Mucosa of stomach (tissue), 1 donor: ENCODE measurements at regions not wholly inside any gene's neighbourhood (a gene's known extent, or its start where the extent isn't known, plus 50 kb on each side); places are given as distances from the start of the nearest gene placed in this dataset.

Experiments
- H3K27me3 ChIP-seq: one replicate; pipeline ENCODE4 v1.7.0; 2013; ENCODE audit warnings: mild to moderate bottlenecking, low read length; ENCODE audit not compliant: control insufficient read depth, insufficient read depth
- H3K36me3 ChIP-seq: one replicate; pipeline ENCODE4 v1.7.0; 2013; ENCODE audit warnings: low read length; ENCODE audit not compliant: control insufficient read depth, insufficient read depth
- H3K4me1 ChIP-seq: one replicate; pipeline ENCODE4 v1.7.0; 2013; ENCODE audit warnings: mild to moderate bottlenecking, low read length; ENCODE audit not compliant: control insufficient read depth, insufficient read depth
- H3K4me3 ChIP-seq: one replicate; pipeline ENCODE4 v1.7.0; 2013; ENCODE audit warnings: low read length
- H3K9ac ChIP-seq: one replicate; pipeline ENCODE4 v1.7.0; 2013; ENCODE audit warnings: mild to moderate bottlenecking, low read length, moderate library complexity
- H3K9me3 ChIP-seq: one replicate; pipeline ENCODE4 v1.7.0; 2013; ENCODE audit warnings: mild to moderate bottlenecking, low read length, moderate library complexity; ENCODE audit not compliant: control insufficient read depth
- donor health status: Pancreatic carcinoma.

DNA sequence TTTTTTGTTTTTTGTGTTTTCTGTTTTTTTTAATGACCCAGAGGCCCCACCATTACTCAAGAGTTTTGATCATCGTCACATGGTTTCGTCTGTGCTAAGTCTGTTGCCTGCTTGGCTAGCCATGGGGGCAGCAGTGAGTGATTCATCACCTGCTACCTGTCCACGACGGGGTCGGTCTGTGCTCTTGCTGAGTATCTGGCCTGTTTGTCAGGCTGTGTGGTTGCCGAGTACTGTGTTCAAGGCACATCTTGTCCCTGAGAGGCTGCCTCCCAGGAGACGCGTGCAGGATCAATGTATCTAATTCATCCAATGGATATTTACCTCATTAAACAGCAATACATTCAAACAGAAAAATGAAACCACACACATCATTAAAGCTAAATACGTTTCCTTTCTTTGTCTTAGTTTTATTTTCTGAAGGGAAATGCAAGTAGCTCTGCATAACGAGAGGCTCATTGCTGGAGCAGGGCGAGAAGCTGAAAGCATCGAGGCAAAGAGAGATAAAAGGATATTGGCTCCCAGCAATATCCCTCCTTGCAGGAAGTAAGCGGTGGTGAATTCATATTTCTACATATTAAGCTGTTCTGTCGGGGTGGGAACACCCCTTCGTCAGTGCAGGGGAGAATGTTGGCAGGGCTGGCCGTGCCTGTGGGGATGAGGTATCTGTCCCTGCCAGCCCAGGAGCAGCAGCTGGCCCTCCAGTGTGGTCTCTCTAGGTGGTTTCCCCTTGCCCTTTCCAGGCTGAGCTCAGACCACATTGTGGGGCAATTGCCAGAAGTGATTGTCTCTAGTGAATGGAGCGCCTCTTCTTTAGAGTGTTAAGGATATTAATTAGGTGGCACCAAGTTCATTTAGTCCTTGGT lies 166.2 kb upstream of the ASIC2 start:
- Histone ChIP-seq H3K9ac (no peak overlapping the region), H3K4me3 (no peak overlapping the region), H3K9me3 (no peaks in the 10 kb centered on the region), H3K36me3 (no peaks in the 10 kb centered on the region), H3K4me1 (no peaks in the 10 kb centered on the region), H3K27me3 (peaks cover 3% of the 10 kb centered on the region)

DNA sequence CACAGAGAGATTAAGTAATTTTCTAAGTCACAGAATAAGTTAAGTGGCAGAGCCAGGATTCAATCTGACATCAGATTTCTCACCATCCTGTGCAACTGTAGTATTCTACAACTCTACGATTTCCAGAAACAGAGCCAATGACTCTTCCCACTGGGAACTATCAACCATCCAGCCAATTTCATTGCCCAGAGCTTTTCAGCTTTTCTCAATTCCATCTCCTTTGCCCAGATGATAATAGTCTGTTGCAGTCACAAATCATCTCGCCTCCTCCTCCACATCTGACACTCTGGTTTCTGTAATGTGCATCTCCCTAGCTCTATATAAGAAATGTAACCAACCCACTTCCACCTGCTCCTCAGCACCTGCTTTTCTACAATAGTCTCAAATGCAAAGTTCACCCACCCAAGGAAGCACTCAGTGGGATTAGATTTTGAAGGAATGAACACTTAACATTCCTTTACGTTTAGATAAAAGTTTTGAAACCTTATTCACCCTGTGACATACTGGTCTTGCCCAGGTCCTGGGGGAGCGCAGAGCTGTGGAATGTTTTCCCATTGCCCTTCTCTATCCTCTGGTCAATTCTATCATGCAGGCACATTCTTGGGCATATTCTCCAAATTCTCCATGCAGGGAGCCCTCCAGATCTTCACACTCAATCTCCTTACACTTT lies 167.8 kb upstream of the ASIC2 start:
- peaks cover 3% of the 10 kb centered on the region for H3K27me3 ChIP-seq
- no peak overlapping the region for H3K4me3 ChIP-seq
- H3K9ac ChIP-seq: no peak overlapping the region
- H3K4me1 ChIP-seq: no peaks in the 10 kb centered on the region
- no peaks in the 10 kb centered on the region for H3K9me3 ChIP-seq
- H3K36me3 ChIP-seq: no peaks in the 10 kb centered on the region

DNA sequence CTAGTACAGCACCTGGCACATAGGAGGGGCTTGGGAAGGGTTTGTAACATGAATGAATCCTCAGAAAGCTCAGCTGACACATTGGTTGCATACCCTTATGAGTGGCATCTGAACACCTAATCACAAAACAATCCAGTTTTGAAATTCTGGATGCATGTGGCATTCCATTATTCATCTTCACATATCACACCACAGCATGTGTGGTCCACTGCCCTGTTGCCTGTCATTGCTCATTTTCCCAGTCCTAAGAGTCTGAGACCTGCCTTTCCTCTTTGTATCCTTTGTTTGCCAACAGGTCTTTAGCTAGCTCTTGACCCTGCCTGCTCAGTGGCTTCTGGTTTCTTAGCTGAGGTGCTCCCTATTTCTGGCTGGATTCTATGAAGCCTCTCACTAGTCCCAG lies 170.8 kb upstream of the ASIC2 start:
- H3K9ac ChIP-seq: no peak overlapping the region
- H3K27me3 ChIP-seq: peaks cover 3% of the 10 kb centered on the region
- no peaks in the 10 kb centered on the region for H3K4me1 ChIP-seq
- no peaks in the 10 kb centered on the region for H3K9me3 ChIP-seq
- H3K36me3 ChIP-seq: no peaks in the 10 kb centered on the region
- H3K4me3 ChIP-seq: no peak overlapping the region

- peaks cover 3% of the 10 kb centered on the region for H3K27me3 ChIP-seq
- no peak overlapping the region for H3K4me3 ChIP-seq
- no peaks in the 10 kb centered on the region for H3K9me3 ChIP-seq
- H3K4me1 ChIP-seq: no peaks in the 10 kb centered on the region
- H3K9ac ChIP-seq: no peak overlapping the region
- H3K36me3 ChIP-seq: no peaks in the 10 kb centered on the region
These were observed 171.7 kb upstream of the ASIC2 start for GRCh38 chr17:33464669-33465280.

GRCh38 chr17:33469421-33469820 lies 176.3 kb upstream of the ASIC2 start:
- Histone ChIP-seq H3K36me3 (no peaks in the 10 kb centered on the region), H3K9me3 (no peaks in the 10 kb centered on the region), H3K27me3 (no peaks in the 10 kb centered on the region), H3K4me3 (no peak overlapping the region), H3K9ac (no peak overlapping the region), H3K4me1 (no peaks in the 10 kb centered on the region)

GRCh38 chr17:33469911-33470310 lies 176.8 kb upstream of the ASIC2 start:
- no peaks in the 10 kb centered on the region for H3K27me3 ChIP-seq
- no peak overlapping the region for H3K4me3 ChIP-seq
- no peak overlapping the region for H3K9ac ChIP-seq
- no peaks in the 10 kb centered on the region for H3K9me3 ChIP-seq
- H3K36me3 ChIP-seq: no peaks in the 10 kb centered on the region
- H3K4me1 ChIP-seq: no peaks in the 10 kb centered on the region

GRCh38 chr17:33473061-33473460 lies 180.0 kb upstream of the ASIC2 start:
- Histone ChIP-seq H3K9me3 (no peaks in the 10 kb centered on the region), H3K4me1 (no peaks in the 10 kb centered on the region), H3K4me3 (no peak overlapping the region), H3K36me3 (no peaks in the 10 kb centered on the region), H3K9ac (no peak overlapping the region), H3K27me3 (no peaks in the 10 kb centered on the region)

DNA sequence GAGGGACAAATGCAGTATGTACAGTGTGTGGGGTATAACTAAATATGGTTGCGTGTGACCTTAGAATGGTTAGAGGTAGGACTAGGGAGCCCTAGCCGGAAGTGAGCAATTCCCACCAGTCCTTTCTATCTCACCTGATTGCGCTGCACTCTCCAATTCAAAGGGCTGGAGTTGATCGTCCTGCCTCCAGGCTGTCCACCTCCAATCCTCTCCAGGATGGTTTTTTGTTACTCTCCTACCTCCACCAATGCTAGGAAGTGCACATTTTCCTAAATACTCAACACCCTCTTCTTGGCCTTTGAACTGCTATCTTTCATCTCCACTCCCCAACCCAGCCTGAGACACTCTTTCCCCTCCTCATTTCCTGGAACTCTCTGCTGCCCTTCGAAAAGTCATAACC lies 181.7 kb upstream of the ASIC2 start:
- no peaks in the 10 kb centered on the region for H3K27me3 ChIP-seq

DNA sequence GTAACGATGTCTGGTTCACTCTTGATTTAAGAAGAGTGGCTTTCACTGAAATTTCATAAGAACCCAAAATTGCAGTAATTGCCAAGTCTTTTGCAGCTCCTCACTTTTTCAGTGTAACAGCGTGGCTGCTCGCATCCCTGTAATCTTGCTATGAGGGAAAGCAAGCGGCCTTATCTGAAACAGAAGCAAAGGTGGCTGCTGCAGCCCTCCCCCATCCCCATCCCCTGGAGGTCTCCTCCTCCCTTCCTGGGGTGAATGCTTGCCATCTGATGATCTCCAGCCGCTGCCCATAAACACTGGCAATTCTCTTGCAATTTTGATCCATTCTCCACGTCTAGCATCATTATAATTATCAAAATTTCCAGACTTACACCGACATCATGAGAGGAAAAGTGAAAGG lies 182.5 kb upstream of the ASIC2 start:
- no peaks in the 10 kb centered on the region for H3K36me3 ChIP-seq
- H3K4me3 ChIP-seq: no peak overlapping the region
- H3K4me1 ChIP-seq: no peaks in the 10 kb centered on the region
- no peaks in the 10 kb centered on the region for H3K9me3 ChIP-seq
- no peaks in the 10 kb centered on the region for H3K27me3 ChIP-seq
- no peak overlapping the region for H3K9ac ChIP-seq

More for the DNA sequence above, 181.7 kb upstream of the ASIC2 start:
- Histone ChIP-seq H3K9ac (no peak overlapping the region), H3K36me3 (no peaks in the 10 kb centered on the region), H3K4me3 (no peak overlapping the region), H3K4me1 (no peaks in the 10 kb centered on the region), H3K9me3 (no peaks in the 10 kb centered on the region)

GRCh38 chr17:33481652-33482051 lies 188.6 kb upstream of the ASIC2 start:
- no peaks in the 10 kb centered on the region for H3K4me1 ChIP-seq
- H3K27me3 ChIP-seq: no peaks in the 10 kb centered on the region
- no peak overlapping the region for H3K4me3 ChIP-seq
- H3K9ac ChIP-seq: no peak overlapping the region
- H3K9me3 ChIP-seq: no peaks in the 10 kb centered on the region
- H3K36me3 ChIP-seq: no peaks in the 10 kb centered on the region

DNA sequence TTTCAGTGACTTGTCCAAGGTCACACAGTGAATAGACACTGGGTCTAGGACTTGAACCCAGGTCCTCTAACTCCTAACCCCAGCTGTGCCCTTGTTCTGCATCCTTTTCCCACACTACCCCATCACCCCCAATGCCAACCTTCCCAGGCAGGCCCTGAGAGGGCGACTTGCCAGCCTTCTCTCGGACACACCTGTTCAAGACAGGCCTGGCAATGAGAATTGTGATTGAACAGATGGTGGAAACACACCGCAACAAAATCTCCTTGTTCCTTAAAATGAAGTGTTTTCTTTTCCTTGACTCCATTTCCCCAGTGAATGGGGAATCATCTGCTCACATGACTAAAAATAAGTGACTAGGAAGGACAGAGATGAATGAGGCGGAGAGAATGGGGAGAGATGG lies 189.5 kb upstream of the ASIC2 start:
- Histone ChIP-seq H3K4me1 (no peaks in the 10 kb centered on the region), H3K9ac (no peak overlapping the region), H3K27me3 (no peaks in the 10 kb centered on the region), H3K36me3 (no peaks in the 10 kb centered on the region), H3K4me3 (no peak overlapping the region), H3K9me3 (no peaks in the 10 kb centered on the region)

DNA sequence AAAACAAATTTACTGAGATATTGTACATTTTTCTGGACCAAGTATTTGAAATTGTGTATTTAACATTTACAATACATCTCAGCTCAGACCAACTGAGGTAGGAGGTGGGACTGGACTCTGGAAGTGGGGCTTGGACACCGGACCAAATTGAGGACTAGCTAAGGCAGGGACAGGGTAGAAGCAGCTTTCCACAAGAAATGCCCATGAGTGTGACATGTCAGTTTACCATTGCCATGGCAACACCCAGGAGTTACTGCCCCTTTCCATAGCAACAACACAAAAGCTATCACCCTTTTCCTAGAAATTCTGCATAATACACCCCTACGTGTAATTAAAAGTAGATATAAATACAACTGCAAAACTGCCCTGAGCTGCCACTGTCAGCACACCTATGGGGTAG lies 191.5 kb upstream of the ASIC2 start:
- H3K4me3 ChIP-seq: no peak overlapping the region
- no peaks in the 10 kb centered on the region for H3K4me1 ChIP-seq
- no peaks in the 10 kb centered on the region for H3K36me3 ChIP-seq
- H3K9me3 ChIP-seq: no peaks in the 10 kb centered on the region
- H3K9ac ChIP-seq: no peak overlapping the region
- no peaks in the 10 kb centered on the region for H3K27me3 ChIP-seq
